Rectal smooth muscle tissue (tissue), 1 donor: ENCODE measurements at regions not wholly inside any gene's neighbourhood (a gene's known extent, or its start where the extent isn't known, plus 50 kb on each side); places are given as distances from the start of the nearest gene placed in this dataset.
"Not testable (repeated sequence)": the region's sequence is repeated elsewhere in the genome, so short reads cannot be mapped to it uniquely, and the experiment has no call there.

ENCODE experiments used
- H3K27ac ChIP-seq: one replicate; pipeline ENCODE4 v1.7.0; 2013; ENCODE audit warnings: low read depth, low read length, inconsistent platforms
- H3K27me3 ChIP-seq: one replicate; pipeline ENCODE4 v1.7.0; 2013; ENCODE audit warnings: low read length; ENCODE audit not compliant: control insufficient read depth, insufficient read depth
- H3K36me3 ChIP-seq: one replicate; pipeline ENCODE4 v1.7.0; 2013; ENCODE audit warnings: low read length; ENCODE audit not compliant: control insufficient read depth, insufficient read depth
- H3K4me1 ChIP-seq: one replicate; pipeline ENCODE4 v1.7.0; 2013; ENCODE audit warnings: low read length; ENCODE audit not compliant: control insufficient read depth, insufficient read depth
- H3K4me3 ChIP-seq: one replicate; pipeline ENCODE4 v1.7.0; 2013; ENCODE audit warnings: low read length
- H3K9ac ChIP-seq: one replicate; pipeline ENCODE4 v1.7.0; 2013; ENCODE audit warnings: low read length

DNA sequence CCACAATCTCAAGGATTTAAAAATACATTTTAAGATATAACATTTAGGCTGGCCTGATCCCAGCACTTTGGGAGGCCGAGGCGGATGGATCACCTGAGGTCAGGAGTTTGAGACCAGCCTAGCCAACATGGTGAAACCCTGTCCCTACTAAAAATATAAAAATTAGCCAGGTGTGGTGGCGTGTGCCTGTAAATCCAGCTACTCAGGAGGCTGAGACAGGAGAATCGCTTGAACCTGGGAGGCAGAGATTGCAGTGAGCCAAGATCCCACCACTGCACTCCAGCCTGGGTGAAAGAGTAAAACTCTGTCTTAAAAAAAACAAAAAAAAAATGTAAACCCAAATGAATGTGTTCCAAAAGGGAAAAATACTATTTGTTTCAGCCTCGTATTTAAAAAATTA lies 82.3 kb upstream of the FAT1 start:
- H3K36me3 ChIP-seq, H3K27me3 ChIP-seq, H3K4me3 ChIP-seq, H3K4me1 ChIP-seq, H3K27ac ChIP-seq, H3K9ac ChIP-seq: not testable (repeated sequence)

DNA sequence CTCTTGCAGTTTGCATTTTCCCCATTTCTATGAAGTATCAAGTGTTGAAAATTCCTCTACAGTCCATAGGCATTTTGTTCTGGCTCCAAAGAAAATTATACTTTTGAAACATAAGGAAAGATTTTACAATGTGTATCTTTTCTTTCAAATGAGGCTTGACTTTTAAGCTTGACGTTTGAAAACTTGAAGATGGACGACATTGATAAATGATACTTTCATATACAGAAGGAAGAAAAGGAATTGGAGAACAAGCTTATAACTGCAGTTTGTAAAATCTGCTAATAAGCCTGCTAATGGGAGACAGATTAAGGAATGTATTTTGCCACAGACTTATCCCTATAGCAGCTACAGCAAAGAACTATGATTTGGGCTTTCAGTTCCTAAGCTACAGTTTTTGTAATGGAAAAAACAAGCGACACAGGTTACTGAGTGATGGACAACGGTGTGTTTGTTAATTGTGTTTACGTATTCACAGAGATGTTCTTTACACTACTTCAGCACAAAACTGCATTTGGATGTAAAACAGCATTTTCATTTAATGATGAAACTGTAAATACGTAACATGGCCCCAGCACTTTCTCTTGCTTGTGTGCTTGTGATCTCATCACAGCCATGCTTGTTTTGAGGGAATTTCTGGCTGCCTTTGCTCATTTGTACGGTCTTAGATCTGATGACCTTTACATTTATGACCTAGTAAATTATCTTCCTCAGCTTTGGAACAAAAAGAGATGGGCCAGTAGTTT lies 83.2 kb upstream of the FAT1 start:
- Histone ChIP-seq H3K4me3 (no peak overlapping the region), H3K27ac (no peak overlapping the region), H3K36me3 (no peaks in the 10 kb centered on the region), H3K4me1 (no peaks in the 10 kb centered on the region), H3K9ac (no peak overlapping the region), H3K27me3 (no peaks in the 10 kb centered on the region)

DNA sequence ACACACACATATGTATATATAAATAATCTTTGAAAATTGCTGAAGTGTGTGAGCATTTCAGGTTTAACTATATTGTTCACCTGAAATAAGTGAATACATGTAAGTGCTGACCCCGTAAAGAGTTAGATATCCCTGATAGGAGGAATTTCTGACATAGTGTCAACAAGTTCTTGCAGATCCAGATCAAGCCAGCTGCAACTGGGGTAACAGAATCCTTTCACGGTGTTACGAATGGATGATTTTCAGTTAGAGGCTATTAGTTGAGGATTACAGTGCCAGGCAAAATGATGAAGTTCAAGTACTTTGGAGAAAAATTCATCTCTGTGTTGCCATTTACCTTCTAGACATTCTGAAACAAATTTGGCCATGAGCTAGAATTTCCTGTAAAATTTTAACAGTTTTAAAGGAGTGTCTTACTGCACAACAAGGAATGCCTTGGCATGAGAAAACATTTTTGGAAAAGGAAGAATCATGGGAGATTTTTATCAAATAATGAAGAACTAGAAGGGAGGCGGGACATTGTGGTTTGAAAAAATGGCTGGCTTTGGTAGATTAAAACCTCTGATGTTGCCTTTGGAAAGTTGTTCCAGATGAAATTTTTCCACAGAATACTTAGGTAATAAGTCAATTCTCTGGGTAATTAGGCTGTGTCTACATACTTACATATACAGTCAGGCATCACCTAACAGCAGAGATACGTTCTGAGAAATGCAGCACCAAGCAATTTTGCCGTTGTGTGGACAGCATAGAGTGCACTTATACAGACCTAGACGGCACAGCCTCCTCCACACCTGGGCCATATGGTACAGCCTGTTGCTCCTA lies 84.4 kb upstream of the FAT1 start:
- Histone ChIP-seq H3K9ac (no peak overlapping the region), H3K36me3 (no peaks in the 10 kb centered on the region), H3K27me3 (no peaks in the 10 kb centered on the region), H3K27ac (no peak overlapping the region), H3K4me1 (no peaks in the 10 kb centered on the region), H3K4me3 (no peak overlapping the region)

DNA sequence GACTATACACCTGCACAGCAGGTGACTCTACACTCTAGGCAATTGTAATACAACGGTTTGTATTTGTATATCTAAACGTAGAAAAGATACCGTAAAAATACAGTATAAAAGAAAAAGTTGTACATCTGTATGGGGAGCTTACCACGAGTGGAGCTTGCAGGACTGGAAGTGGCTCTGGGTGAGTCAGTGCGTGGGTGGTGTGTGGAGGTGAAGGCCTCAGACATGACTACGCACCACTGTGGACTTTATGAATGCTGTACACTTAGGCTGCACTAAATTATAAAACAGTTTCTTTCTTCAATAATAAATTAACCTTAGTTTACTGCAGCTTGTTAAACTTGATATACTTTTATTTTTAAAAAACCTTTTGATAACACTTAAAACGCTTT lies 85.0 kb upstream of the FAT1 start:
- Histone ChIP-seq H3K9ac (no peak overlapping the region), H3K27ac (no peak overlapping the region), H3K4me1 (no peaks in the 10 kb centered on the region), H3K27me3 (no peaks in the 10 kb centered on the region), H3K36me3 (no peaks in the 10 kb centered on the region), H3K4me3 (no peak overlapping the region)

DNA sequence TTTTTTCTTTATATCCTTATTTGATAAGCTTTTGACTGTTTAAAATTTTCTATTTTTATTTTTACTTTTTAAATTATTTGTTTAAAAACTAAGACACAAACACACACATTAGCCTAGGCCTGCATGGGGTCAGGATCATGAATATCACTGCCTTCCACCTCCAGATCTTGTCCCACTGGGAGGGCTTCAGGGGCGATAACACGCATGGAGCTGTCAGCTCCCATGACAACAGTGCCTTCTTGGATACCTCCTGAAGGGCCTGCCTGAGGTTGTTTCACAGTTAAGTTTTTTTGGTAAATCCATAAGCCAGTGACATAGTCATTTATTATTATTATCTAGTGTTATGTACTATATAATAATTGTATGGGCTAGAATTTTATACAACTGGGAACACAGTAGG lies 85.4 kb upstream of the FAT1 start:
- H3K27ac ChIP-seq, result no peak overlapping the region
- no peak overlapping the region for H3K9ac ChIP-seq
- no peaks in the 10 kb centered on the region for H3K36me3 ChIP-seq
- H3K27me3 ChIP-seq, result no peaks in the 10 kb centered on the region
- no peaks in the 10 kb centered on the region for H3K4me1 ChIP-seq
- no peak overlapping the region for H3K4me3 ChIP-seq

DNA sequence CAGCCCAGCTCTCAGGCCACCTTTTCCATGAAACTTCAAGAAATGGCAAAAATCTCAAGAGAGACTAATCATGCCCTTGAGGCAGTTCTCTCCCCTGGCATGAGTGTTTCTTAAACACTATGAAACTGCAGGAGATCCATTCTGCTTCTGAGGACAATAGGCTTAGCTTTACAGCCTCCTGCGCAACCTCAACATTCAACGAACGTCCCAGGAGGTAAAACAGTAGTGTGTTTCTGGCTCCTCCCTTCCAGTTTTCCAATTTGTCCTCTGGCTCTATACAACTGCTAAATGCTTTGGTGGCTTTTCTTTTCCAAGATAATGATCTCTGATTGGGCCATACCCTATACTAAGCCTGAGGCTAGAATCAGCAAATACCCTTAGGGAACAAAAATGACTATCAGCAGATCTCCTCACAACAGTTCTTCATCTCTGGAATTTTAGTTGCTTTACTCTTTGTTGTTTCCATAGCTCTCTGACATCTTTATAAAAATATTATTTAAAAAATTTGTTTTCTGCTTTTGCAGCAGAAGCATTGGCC lies 87.0 kb upstream of the FAT1 start:
- Histone ChIP-seq H3K9ac (no peak overlapping the region), H3K4me1 (no peaks in the 10 kb centered on the region), H3K4me3 (no peak overlapping the region), H3K27me3 (no peaks in the 10 kb centered on the region), H3K27ac (no peak overlapping the region), H3K36me3 (no peaks in the 10 kb centered on the region)

DNA sequence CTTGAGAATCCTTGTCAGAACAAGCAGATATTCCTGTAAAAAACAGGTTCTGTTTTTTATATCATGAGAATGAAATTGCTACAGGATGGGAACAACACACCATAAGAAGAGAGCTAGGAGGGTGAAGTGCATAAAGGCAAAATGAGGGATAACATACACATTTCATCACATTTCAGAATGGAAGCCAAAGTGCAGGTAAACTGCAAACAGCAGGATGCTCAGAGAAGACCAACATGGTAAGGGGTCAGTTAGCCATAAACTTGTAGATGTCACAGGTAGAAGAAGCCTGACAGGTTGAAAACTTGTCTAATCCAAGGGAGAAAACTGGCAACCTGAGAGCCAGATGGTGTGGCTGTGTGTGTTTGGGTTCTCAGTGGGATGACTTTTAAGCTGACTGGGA lies 88.9 kb upstream of the FAT1 start:
- H3K4me3 ChIP-seq, result no peak overlapping the region
- no peaks in the 10 kb centered on the region for H3K27me3 ChIP-seq
- H3K4me1 ChIP-seq, result no peaks in the 10 kb centered on the region
- no peak overlapping the region for H3K27ac ChIP-seq
- no peaks in the 10 kb centered on the region for H3K36me3 ChIP-seq
- no peak overlapping the region for H3K9ac ChIP-seq

DNA sequence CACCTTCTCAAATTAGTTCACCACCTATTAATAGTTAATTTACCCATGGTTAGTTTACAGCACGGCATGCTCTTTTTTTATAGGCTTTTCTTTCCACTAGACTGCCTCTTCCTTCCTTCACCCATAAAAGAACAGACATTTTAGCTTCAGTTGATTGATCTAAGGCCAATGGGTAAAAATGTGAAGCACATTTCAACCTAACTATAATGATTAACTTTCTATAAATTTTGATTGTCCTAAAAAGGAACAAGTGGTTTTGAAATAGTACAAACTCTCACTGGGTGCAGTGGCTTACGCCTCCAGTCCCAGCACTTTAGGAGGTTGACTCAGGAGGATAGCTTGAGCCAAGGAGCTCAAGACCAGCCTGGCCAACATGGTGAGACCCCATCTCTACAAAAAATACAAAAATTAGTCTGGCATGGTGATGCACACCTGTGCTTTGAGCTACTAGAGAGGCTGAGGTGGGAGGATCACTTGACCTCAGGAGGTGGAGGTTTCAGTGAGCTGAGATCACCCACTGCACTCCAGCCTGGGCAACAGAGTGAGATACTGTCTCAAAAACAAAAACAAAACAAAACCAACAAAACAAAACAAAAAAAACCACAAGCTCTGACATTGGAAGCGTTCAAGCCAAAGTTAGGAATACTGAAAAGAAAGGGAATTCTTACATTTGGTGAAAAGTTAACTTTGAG lies 89.9 kb upstream of the FAT1 start:
- Histone ChIP-seq H3K4me3 (no peak overlapping the region), H3K27ac (no peak overlapping the region), H3K4me1 (no peaks in the 10 kb centered on the region), H3K36me3 (no peaks in the 10 kb centered on the region), H3K27me3 (no peaks in the 10 kb centered on the region), H3K9ac (no peak overlapping the region)

DNA sequence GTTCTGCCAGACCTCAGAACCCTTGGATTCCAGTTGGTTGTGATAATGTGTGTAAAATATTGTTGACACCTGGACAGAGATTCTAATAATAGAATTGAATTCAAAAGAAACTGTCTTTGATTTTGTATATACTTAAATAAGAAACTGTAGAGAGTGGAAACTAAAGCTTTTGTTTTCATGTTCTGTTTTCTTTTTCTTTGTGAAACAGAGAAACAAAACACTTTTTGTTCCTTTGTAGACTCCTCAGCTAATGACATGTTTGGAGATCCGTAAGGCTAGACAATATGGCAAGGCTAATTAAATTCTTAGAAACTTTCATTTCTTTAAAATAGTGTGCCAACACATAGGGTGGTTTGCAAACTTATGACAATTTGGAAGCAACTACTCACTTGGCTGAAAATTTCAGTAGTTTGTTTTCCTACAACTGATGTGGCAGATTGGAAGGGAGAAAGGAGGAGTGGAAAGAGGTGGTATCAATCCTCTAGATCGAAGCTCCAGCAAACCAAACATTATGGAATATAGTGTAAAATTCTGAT lies 90.9 kb upstream of the FAT1 start:
- Histone ChIP-seq H3K4me3 (no peak overlapping the region), H3K9ac (no peak overlapping the region), H3K27ac (no peak overlapping the region), H3K4me1 (no peaks in the 10 kb centered on the region), H3K27me3 (no peaks in the 10 kb centered on the region), H3K36me3 (no peaks in the 10 kb centered on the region)

DNA sequence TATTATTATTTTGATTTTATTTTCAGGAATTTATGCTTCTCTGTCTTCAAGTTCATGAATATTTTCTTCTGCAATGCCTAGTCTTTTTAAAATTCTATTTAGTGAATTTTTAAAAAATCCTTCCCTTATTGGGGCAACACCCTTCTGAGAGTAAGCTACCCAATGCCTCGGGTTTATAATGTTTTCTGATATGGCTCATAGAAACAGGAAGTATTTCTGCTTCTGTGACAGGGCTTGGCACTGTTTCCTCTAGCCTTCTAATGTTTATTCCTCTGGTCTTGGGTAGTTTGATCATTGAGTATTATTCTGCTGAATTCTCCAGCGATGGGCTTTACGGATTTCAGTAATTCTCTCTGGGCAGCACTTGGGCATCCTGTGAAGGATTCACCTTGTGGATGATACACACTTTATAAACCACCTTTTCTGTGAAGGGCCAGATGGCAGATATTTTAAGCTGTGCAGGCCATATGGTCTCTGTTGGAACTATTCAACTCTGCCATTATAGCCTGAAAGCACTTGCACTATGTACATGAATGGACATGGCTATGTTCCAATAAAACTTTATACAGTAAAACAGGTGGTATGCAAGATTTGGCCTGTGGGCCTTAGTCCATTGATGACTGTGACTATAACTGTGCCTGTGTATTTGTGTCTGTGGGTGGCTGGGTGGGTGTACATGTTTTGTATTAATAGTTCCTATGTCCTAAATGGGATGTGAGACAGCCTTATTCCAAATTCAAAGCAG lies 95.9 kb upstream of the FAT1 start:
- H3K27ac ChIP-seq, result no peak overlapping the region
- H3K4me3 ChIP-seq, result no peak overlapping the region
- H3K36me3 ChIP-seq, result no peaks in the 10 kb centered on the region
- H3K27me3 ChIP-seq, result no peaks in the 10 kb centered on the region
- H3K4me1 ChIP-seq, result peaks cover 3% of the 10 kb centered on the region
- H3K9ac ChIP-seq, result no peak overlapping the region

DNA sequence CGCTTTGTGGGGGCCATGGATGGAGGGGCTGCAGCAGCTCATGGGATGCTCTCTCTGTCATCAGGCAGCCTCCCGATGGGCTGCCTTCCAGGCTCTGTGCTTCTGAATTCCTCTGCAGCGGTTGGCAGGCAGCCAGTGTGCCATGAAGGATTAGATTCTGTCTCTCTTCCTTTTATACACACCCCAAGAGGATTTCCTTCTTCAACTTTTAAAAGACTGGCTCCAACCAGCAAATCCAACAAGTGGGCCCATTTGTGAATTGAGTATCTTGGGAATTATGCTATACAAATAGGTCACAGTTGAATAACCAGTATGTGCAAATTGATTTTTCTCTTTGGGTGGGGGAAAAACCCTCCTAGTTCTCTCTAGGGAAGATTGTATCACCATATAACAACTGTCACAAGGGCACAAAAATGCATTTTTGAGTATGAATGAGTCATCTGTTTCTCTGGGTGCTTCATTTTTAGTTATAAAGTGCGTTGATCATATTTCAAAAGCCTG lies 96.8 kb upstream of the FAT1 start:
- Histone ChIP-seq H3K9ac (no peak overlapping the region), H3K4me1 (peaks cover 3% of the 10 kb centered on the region), H3K4me3 (no peak overlapping the region), H3K27me3 (no peaks in the 10 kb centered on the region), H3K27ac (no peak overlapping the region), H3K36me3 (no peaks in the 10 kb centered on the region)
